ENCODE measurements at regions not wholly inside any gene's neighbourhood (a gene's known extent, or its start where the extent isn't known, plus 50 kb on each side); places are given as distances from the start of the nearest gene placed in this dataset.

GRCh38 chr4:31422006-31422405 is 701.8 kb downstream of the PCDH7 start:
- no peak overlapping the region for H2BK15ac ChIP-seq (ENCODE audit: low read length)
- no peak overlapping the region for H3K18ac ChIP-seq (ENCODE audit: extremely low read depth, low read length)
- no peak overlapping the region for H2BK120ac ChIP-seq (replicated peaks; ENCODE audit: low read depth, low read length)
- H3K36me3 ChIP-seq (ENCODE audit: control insufficient read depth in 2 of 4, insufficient read depth in 4 of 4, low read length in 3 of 4), result no peaks in the 10 kb centered on the region; a peak in 1 of 8 replicates
- no peaks in the 10 kb centered on the region for H3K23me2 ChIP-seq (ENCODE audit: low read depth, low read length)
- H3K9ac ChIP-seq (replicated peaks in 1 of 4; ENCODE audit: extremely low read depth in 1 of 4, low read depth in 3 of 4, low read length in 3 of 4), result no peak overlapping the region
- H2AFZ ChIP-seq (ENCODE audit: low read length), result no peak overlapping the region
- H2BK5ac ChIP-seq (ENCODE audit: low read depth, low read length), result no peak overlapping the region
- no peaks in the 10 kb centered on the region for H3K27me3 ChIP-seq (replicated peaks in 1 of 4; ENCODE audit: control insufficient read depth in 3 of 4, extremely low read depth in 1 of 4, insufficient read depth in 3 of 4, low read length in 3 of 4)
- FAIRE-seq, result no peak
- H3K4me2 ChIP-seq (ENCODE audit: insufficient read depth in 1 of 2, low read depth in 2 of 2, low read length in 2 of 2), result no peak overlapping the region
- no peak overlapping the region for H3K14ac ChIP-seq (ENCODE audit: insufficient read length)
- H3K79me2 ChIP-seq (ENCODE audit: control insufficient read depth in 1 of 2, insufficient read depth in 2 of 2, low read length in 2 of 2), result no peaks in the 10 kb centered on the region
- H3K27ac ChIP-seq (ENCODE audit: low read depth, low read length), result no peak overlapping the region
- POLR2A ChIA-PET (ENCODE audit: partially characterized antibody), result no interaction called here
- no peaks in the 10 kb centered on the region for H4K20me1 ChIP-seq (replicated peaks in 1 of 2; ENCODE audit: control insufficient read depth in 1 of 2, insufficient read depth in 2 of 2, low read length in 2 of 2)
- H3K23ac ChIP-seq (ENCODE audit: insufficient read length), result no peak overlapping the region
- no peaks in the 10 kb centered on the region for H3K4me1 ChIP-seq (replicated peaks in 1 of 4; ENCODE audit: control insufficient read depth in 3 of 4, insufficient read depth in 4 of 4, low read length in 3 of 4)
- 98% methylated on average over 2 of the region's 2 CpGs; no CpG with 5 or more reads in 1 of the 2 experiments for WGBS, 2 experiments (ENCODE audit: extremely low coverage in 1 of 2, insufficient coverage in 1 of 2, insufficient read length in 1 of 2, insufficient replicate concordance in 2 of 2, low coverage in 1 of 2, low lambda C conversion rate in 2 of 2, missing lambda C conversion rate in 1 of 2)
- CTCF ChIA-PET (ENCODE audit: partially characterized antibody), result no interaction called here
- H2AK5ac ChIP-seq (ENCODE audit: low read depth, low read length), result no peak overlapping the region
- H3K9me3 ChIP-seq (ENCODE audit: insufficient read depth in 2 of 2, low read depth in 1 of 2, low read length in 1 of 2), result no peaks in the 10 kb centered on the region
- H4K91ac ChIP-seq (replicated peaks; ENCODE audit: insufficient read length, low read length), result no peak overlapping the region
- H3K4ac ChIP-seq (replicated peaks; ENCODE audit: insufficient read length, low read depth, low read length), result no peak overlapping the region
- TF ChIP-seq HDAC2 (IDR thresholded peaks at IDR 0.05; ENCODE audit: borderline replicate concordance in 1 of 2, low read depth in 2 of 2, low read length in 2 of 2), result no peak
- no peak for TF ChIP-seq RAD21 (IDR thresholded peaks at IDR 0.05 in 1 of 2, conservative IDR thresholded peaks at IDR 0.05 in 1 of 2; ENCODE audit: low read depth in 2 of 2, low read length in 2 of 2)
- TF ChIP-seq NANOG (IDR thresholded peaks at IDR 0.05; ENCODE audit: insufficient read depth, low read depth, low read length, poor library complexity, severe bottlenecking), result no peak
- TF ChIP-seq KDM4A (IDR thresholded peaks at IDR 0.05; ENCODE audit: low read depth, low read length, severe bottlenecking), result no peak
- TF ChIP-seq CBX5 (IDR thresholded peaks at IDR 0.05; ENCODE audit: low read depth, low read length), result no peak
- TF ChIP-seq SUZ12 (IDR thresholded peaks at IDR 0.05; ENCODE audit: low read length), result no peak
- no peak for TF ChIP-seq RXRA (IDR thresholded peaks at IDR 0.05; ENCODE audit: insufficient read depth, low read depth, low read length)
- no peak for TF ChIP-seq TEAD4 (IDR thresholded peaks at IDR 0.05; ENCODE audit: low read depth, low read length)
- H2BK20ac ChIP-seq (ENCODE audit: low read length), result no peak overlapping the region
- H2BK12ac ChIP-seq (ENCODE audit: low read depth, low read length), result no peak overlapping the region
- no peak overlapping the region for H3K4me3 ChIP-seq (ENCODE audit: extremely low read depth in 1 of 4, insufficient read depth in 2 of 4, low read depth in 3 of 4, low read length in 4 of 4)
- H4K8ac ChIP-seq (ENCODE audit: extremely low read depth, insufficient read depth, low read length), result no peak overlapping the region
- no peaks in the 10 kb centered on the region for H3K79me1 ChIP-seq (ENCODE audit: low read depth, low read length)
- no peak for DNase-seq (ENCODE audit: low read depth in 1 of 2, low spot score in 2 of 2)
- H3K56ac ChIP-seq (replicated peaks; ENCODE audit: insufficient read length, low read depth, low read length), result no peak overlapping the region
- H4K5ac ChIP-seq (ENCODE audit: insufficient read length, low read depth, low read length), result no peak overlapping the region
